Small intestine (tissue), 7 donors: ENCODE measurements at regions not wholly inside any gene's neighbourhood (a gene's known extent, or its start where the extent isn't known, plus 50 kb on each side); places are given as distances from the start of the nearest gene placed in this dataset.

Experiments
- DNase-seq, 2 donors: peaks; one replicate each; pipeline versions ENCODE4 v3.0.0 to v3.0.0-alpha.2; 2013
- FAIRE-seq: peaks from 2 replicates; lab custom pipeline; 2012; peaks lifted over from hg19 to GRCh38; lab: Jason Lieb, UNC
- H3K27ac ChIP-seq, 3 donors: one replicate each; pipeline ENCODE4 v1.5.1; 2013; ENCODE audit warnings: low read length in 2 of 3, mild to moderate bottlenecking in 2 of 3, control low read depth in 1 of 3, inconsistent platforms in 1 of 3, low read depth in 1 of 3, moderate library complexity in 1 of 3
- H3K27me3 ChIP-seq, 3 donors: one replicate each; pipeline ENCODE4 v1.6.1; 2013; ENCODE audit warnings: low read length in 3 of 3, inconsistent platforms in 1 of 3; ENCODE audit not compliant: control insufficient read depth in 3 of 3, insufficient read depth in 3 of 3
- H3K36me3 ChIP-seq, 3 donors: one replicate each; pipeline ENCODE4 v1.6.1; 2013; ENCODE audit warnings: low read length in 3 of 3, inconsistent platforms in 1 of 3, low read depth in 1 of 3, mild to moderate bottlenecking in 1 of 3, moderate library complexity in 1 of 3; ENCODE audit not compliant: control insufficient read depth in 3 of 3, insufficient read depth in 2 of 3
- H3K4me1 ChIP-seq, 3 donors: one replicate each; pipeline ENCODE4 v1.6.1; 2013; ENCODE audit warnings: low read length in 2 of 3, inconsistent platforms in 1 of 3, low read depth in 1 of 3, mild to moderate bottlenecking in 1 of 3, moderate library complexity in 1 of 3; ENCODE audit not compliant: control insufficient read depth in 3 of 3, insufficient read depth in 2 of 3
- H3K4me3 ChIP-seq, 3 donors: one replicate each; pipeline ENCODE4 v1.5.1; 2013; ENCODE audit warnings: low read length in 3 of 3, control low read depth in 1 of 3, inconsistent platforms in 1 of 3, low read depth in 1 of 3, mild to moderate bottlenecking in 1 of 3, moderate library complexity in 1 of 3
- H3K9me3 ChIP-seq, 2 donors: one replicate each; pipeline ENCODE4 v1.6.1; 2013; ENCODE audit warnings: low read depth in 1 of 2, low read length in 1 of 2; ENCODE audit not compliant: control insufficient read depth in 2 of 2, insufficient read depth in 1 of 2
- WGBS, 3 donors: extraction: QIAGEN DNeasy Blood & Tissue Kit; methylation state at CpG; one replicate each; pipeline ENCODE4 v1.1.7; 2013; 5-methylcytosine and 5-hydroxymethylcytosine counted together
- donor health status: healthy with polysubstance abuse.
- donor health status: control.
- donor health status: control.
- donor health status: Bipolar disorder and iron deficiency.
- donor health status: healthy.

GRCh38 chr20:60250251-60250650 is 292.0 kb downstream of the CDH26 start:
- H3K4me3 ChIP-seq: no peak overlapping the region
- FAIRE-seq: no peak
- 89 to 94% (median 93%) methylated on average over 5 of the region's 5 CpGs for WGBS, 3 donors
- H3K27ac ChIP-seq: no peak overlapping the region
- no peak for DNase-seq
- no peaks in the 10 kb centered on the region for H3K9me3 ChIP-seq
- no peaks in the 10 kb centered on the region for H3K27me3 ChIP-seq
- H3K36me3 ChIP-seq: no peaks in the 10 kb centered on the region
- H3K4me1 ChIP-seq: no peaks in the 10 kb centered on the region

DNA sequence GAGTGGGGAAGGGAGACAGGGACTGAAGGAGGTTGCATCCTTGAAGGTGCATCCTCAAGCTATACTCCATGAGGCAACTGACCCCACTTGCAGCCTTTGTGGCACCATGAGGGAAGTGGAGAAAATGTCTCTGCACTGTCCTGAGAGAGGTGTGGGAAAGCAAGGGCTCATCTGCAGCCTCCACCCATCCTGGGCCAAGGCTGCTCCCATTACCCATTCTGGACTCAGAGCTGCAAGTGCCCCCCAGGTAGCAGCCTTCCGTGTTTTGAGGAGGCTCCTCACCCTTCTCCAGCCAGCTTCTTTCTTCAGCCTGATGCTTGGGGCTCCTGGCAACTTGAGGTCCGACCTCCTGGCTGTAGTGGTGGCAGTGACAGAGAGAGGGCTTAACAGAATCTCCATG is 294.6 kb downstream of the CDH26 start:
- Histone ChIP-seq H3K4me1 (no peaks in the 10 kb centered on the region), H3K27me3 (no peaks in the 10 kb centered on the region), H3K9me3 (no peaks in the 10 kb centered on the region), H3K27ac (no peak overlapping the region), H3K36me3 (no peaks in the 10 kb centered on the region), H3K4me3 (no peak overlapping the region)
- DNase-seq (no peak), FAIRE-seq (no peak)
- 55 to 75% (median 67%) methylated on average over 2 of the region's 2 CpGs for WGBS, 3 donors

DNA sequence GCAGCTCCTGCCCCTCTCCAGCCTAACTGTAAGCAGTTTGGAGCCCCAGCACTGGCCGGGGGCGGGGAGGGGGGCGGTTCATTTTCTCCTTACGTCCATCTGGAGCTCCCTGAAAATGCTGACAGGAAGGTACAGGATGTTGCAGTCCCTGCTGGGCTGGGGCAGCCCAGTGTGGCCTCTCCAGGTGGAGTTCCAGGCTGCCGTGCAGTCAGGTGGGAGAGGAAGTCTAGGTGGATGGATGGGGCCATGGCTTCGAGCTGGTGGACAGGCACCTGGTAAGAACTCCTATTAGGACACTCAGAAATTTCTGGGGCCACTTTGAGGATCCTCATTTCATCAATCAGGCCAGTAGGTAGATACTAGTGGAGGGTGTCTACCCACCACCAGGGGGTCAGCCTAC is 295.2 kb downstream of the CDH26 start:
- DNase-seq (no peak), FAIRE-seq (no peak)
- Histone ChIP-seq H3K4me1 (no peaks in the 10 kb centered on the region), H3K36me3 (no peaks in the 10 kb centered on the region), H3K4me3 (no peak overlapping the region), H3K9me3 (no peaks in the 10 kb centered on the region), H3K27ac (no peak overlapping the region), H3K27me3 (peaks cover 0 to 2% (median 0%) of the 10 kb centered on the region in 3 donors)
- WGBS, 3 donors: 60 to 74% (median 67%) methylated on average over 6 of the region's 6 CpGs

DNA sequence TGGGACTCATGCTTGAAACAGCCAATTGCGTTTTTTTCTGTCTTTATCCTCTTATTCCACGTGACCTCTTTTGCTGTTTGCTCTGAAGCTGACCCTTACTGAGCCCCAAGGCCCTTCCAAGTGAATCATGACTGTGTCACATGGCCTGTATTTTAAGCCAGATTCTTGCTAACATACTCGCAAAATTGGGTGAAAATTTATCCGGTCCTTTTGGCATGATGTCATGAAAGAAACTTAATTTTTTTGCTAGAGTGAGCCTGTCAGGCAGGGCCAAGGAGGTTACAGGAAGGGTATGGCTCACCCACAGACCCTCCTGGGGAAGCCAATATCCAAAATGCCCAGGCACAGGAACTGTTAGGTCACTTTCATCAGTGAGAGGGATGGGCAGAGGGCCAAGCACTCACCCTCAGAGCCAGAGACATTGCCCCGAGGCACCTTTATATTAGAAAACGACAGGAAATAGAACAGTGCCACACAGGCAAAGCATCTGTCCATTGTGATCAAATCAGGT is 296.7 kb downstream of the CDH26 start:
- no peaks in the 10 kb centered on the region for H3K36me3 ChIP-seq
- DNase-seq (no peak), FAIRE-seq (no peak)
- H3K4me1 ChIP-seq: no peaks in the 10 kb centered on the region
- no peak overlapping the region for H3K27ac ChIP-seq
- peaks cover 0 to 2% (median 0%) of the 10 kb centered on the region in 3 donors for H3K27me3 ChIP-seq
- WGBS, 3 donors: 50 to 60% (median 54%) methylated on average over 6 of the region's 6 CpGs
- no peaks in the 10 kb centered on the region for H3K9me3 ChIP-seq
- no peak overlapping the region for H3K4me3 ChIP-seq

DNA sequence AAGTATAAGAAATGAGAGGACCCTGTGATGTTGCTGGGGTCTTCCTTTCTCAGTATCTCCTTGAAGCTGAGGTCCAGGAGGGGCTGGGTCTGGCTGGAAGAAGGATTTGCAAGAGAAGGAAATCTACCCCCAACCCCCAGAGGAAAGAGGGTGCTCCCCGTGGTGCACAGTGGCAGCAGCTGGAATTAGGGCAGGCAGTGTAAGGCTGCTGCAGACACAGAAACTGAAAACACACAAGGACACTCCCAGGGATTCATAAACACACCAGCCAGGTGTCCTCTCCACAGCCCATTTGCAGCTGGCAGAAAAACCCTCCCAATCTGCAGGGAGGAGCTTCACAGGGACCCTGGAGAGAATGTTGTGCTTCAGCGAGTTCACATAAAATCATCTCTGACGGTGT is 297.2 kb downstream of the CDH26 start:
- Histone ChIP-seq H3K4me1 (no peaks in the 10 kb centered on the region), H3K27ac (no peak overlapping the region), H3K36me3 (no peaks in the 10 kb centered on the region), H3K27me3 (peaks cover 0 to 2% (median 0%) of the 10 kb centered on the region in 3 donors), H3K4me3 (no peak overlapping the region), H3K9me3 (no peaks in the 10 kb centered on the region)
- FAIRE-seq (no peak), DNase-seq (no peak)
- 38 to 48% (median 45%) methylated on average over 3 of the region's 3 CpGs for WGBS, 3 donors

DNA sequence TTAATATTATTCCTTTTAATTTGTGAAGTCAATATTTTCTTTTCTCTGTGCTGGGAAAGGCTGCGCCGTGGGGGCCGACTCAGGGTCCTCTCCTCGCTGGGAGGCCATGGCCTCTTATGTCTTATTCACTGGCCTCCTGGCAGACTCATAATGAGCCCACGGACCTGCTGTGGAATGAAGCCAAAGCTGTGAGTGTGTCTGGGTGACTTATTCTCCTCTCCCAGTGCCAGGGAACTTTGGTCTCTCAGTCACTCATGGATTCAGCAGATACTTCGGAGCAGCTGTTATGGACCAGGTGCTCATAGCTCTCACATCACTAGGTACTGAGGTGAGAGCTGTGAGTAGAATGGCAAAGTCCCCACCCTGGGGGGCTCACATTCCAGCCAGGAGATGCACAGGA is 297.6 kb downstream of the CDH26 start:
- no peak overlapping the region for H3K27ac ChIP-seq
- peaks cover 0 to 2% (median 0%) of the 10 kb centered on the region in 3 donors for H3K27me3 ChIP-seq
- no peaks in the 10 kb centered on the region for H3K4me1 ChIP-seq
- FAIRE-seq: no peak
- DNase-seq: no peak
- 59 to 85% (median 71%) methylated on average over 6 of the region's 6 CpGs for WGBS, 3 donors
- no peaks in the 10 kb centered on the region for H3K9me3 ChIP-seq
- no peak overlapping the region for H3K4me3 ChIP-seq
- no peaks in the 10 kb centered on the region for H3K36me3 ChIP-seq

DNA sequence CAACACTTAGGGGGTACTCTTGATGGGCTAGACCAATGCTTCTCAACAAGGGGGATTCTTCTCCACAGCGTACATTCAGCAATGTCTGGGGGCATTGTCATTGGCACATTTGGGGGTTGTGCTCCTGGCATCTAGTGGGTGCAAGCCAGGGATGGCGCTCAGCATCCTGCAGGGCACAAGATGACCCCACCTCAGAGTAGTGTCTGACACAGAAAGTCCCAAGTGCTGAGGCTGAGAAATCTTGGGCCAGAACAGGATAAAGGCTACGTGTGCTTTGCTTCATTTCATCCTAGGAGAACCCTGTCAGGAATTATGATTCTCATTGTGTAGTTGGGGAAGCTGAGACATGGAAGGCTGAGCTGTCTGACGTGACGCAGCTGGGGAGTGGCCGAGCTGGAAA is 298.6 kb downstream of the CDH26 start:
- WGBS, 3 donors: 74 to 77% (median 75%) methylated on average over 6 of the region's 6 CpGs
- Histone ChIP-seq H3K4me1 (no peaks in the 10 kb centered on the region), H3K9me3 (no peaks in the 10 kb centered on the region), H3K36me3 (no peaks in the 10 kb centered on the region), H3K27me3 (peaks cover 0 to 2% (median 0%) of the 10 kb centered on the region in 3 donors), H3K4me3 (no peak overlapping the region), H3K27ac (no peak overlapping the region)
- FAIRE-seq (no peak), DNase-seq (no peak)

GRCh38 chr20:60257671-60258070 is 299.4 kb downstream of the CDH26 start:
- WGBS, 3 donors: 68 to 84% (median 77%) methylated on average over 3 of the region's 3 CpGs
- DNase-seq (no peak), FAIRE-seq (no peak)
- H3K27ac ChIP-seq: no peak overlapping the region
- no peaks in the 10 kb centered on the region for H3K9me3 ChIP-seq
- H3K27me3 ChIP-seq: peaks cover 0 to 2% (median 0%) of the 10 kb centered on the region in 3 donors
- H3K4me3 ChIP-seq: no peak overlapping the region
- no peaks in the 10 kb centered on the region for H3K36me3 ChIP-seq
- H3K4me1 ChIP-seq: no peaks in the 10 kb centered on the region

DNA sequence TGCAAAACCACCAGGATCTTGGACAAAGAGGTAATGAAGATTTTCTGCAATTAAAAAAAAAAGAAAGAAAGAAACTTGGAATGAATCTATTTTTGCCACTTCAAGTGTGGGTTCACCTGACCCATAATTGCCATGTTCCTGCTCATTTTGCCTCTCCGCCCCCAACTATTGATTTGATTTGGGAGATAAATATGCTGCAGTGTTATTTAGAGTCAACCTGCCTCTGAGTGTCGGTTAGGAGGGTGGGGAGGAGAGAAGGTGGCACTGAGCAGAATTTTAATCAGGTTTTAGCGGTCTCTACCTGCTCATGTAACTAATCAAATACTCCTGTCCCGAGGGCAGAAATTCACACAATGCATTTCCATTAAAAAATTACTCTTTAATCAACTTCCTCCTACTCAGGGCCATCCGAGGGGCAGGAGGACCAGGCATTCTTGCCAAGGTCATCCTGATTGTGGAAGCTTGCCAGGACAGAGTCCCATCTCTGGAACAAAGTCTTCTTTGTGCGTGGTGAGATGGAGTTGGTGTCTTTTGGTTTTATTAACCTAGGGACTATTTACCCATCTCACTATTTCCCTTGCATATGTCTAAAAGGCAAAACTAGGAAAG is 300.1 kb downstream of the CDH26 start:
- no peak for DNase-seq
- Histone ChIP-seq H3K9me3 (no peaks in the 10 kb centered on the region), H3K27me3 (peaks cover 0 to 2% (median 0%) of the 10 kb centered on the region in 3 donors), H3K4me3 (no peak overlapping the region), H3K4me1 (no peaks in the 10 kb centered on the region), H3K36me3 (no peaks in the 10 kb centered on the region), H3K27ac (no peak overlapping the region)
- no peak for FAIRE-seq
- WGBS, 3 donors: 20 to 54% (median 30%) methylated on average over 6 of the region's 6 CpGs
